Upper lobe of left lung (tissue), 4 donors: ENCODE measurements at regions not wholly inside any gene's neighbourhood (a gene's known extent, or its start where the extent isn't known, plus 50 kb on each side); places are given as distances from the start of the nearest gene placed in this dataset.

ENCODE experiments used
- CTCF ChIP-seq, 6 experiments: fragments of 450-650 bp in 4 of 6; fragments of 200-600 bp in 2 of 6; sonication (generic) in 2 of 6; IDR thresholded peaks; one replicate each; pipeline ENCODE4 v1.5.1; 2016 to 2019; ENCODE audit warnings: antibody characterized with exemption in 6 of 6
- POLR2A ChIP-seq, 4 donors: fragments of 450-650 bp; IDR thresholded peaks; one replicate each; pipeline ENCODE4 v1.5.1; 2016 to 2017; ENCODE audit warnings: antibody characterized with exemption in 4 of 4, mild to moderate bottlenecking in 2 of 4

GRCh38 chr11:32039149-32039548, 51.7 kb upstream of the RCN1 start:
- no peak for TF ChIP-seq POLR2A (IDR thresholded peaks at IDR 0.05)
- no peak for TF ChIP-seq CTCF (IDR thresholded peaks at IDR 0.05)
